CD14-positive monocyte (primary cell): ENCODE measurements at regions not wholly inside any gene's neighbourhood (a gene's known extent, or its start where the extent isn't known, plus 50 kb on each side); places are given as distances from the start of the nearest gene placed in this dataset.

Experiments used
- DNase-seq, 3 donors: peaks; one replicate each; pipeline ENCODE4 v3.0.0-alpha.2; 2011 to 2022
- H2AFZ ChIP-seq: 2 replicates; pipeline ENCODE4 v1.6.0; 2012; ENCODE audit warnings: mild to moderate bottlenecking, low read depth, low read length, inconsistent platforms; ENCODE audit not compliant: insufficient read depth, poor library complexity, severe bottlenecking
- H3K27ac ChIP-seq, 2 donors: 1 replicate in 1 of 2; 2 replicates in 1 of 2; pipeline ENCODE4 v1.5.1; 2012 to 2013; ENCODE audit warnings: low read length in 2 of 2, control low read depth in 1 of 2, inconsistent platforms in 1 of 2, low read depth in 1 of 2, mild to moderate bottlenecking in 1 of 2
- H3K27me3 ChIP-seq, 2 donors: one replicate each; pipeline versions ENCODE4 v1.6.0 to v1.6.1; 2011 to 2013; ENCODE audit warnings: low read length in 2 of 2; ENCODE audit not compliant: control insufficient read depth in 2 of 2, insufficient read depth in 2 of 2
- H3K36me3 ChIP-seq, 2 donors: replicated peaks in 1 of 2; 1 replicate in 1 of 2; 2 replicates in 1 of 2; pipeline versions ENCODE4 v1.5.1 to v1.6.1; 2012 to 2013; ENCODE audit warnings: low read length in 2 of 2, control low read depth in 1 of 2, inconsistent platforms in 1 of 2, mild to moderate bottlenecking in 1 of 2; ENCODE audit not compliant: insufficient read depth in 2 of 2, control insufficient read depth in 1 of 2
- H3K4me1 ChIP-seq, 2 donors: 1 replicate in 1 of 2; 2 replicates in 1 of 2; pipeline versions ENCODE4 v1.5.1 to v1.6.1; 2012 to 2013; ENCODE audit warnings: low read length in 2 of 2, control low read depth in 1 of 2, inconsistent platforms in 1 of 2, mild to moderate bottlenecking in 1 of 2, moderate library complexity in 1 of 2; ENCODE audit not compliant: insufficient read depth in 2 of 2, control insufficient read depth in 1 of 2
- H3K4me2 ChIP-seq: replicated peaks from 2 replicates; pipeline ENCODE3; 2012; ENCODE audit warnings: low read length, moderate library complexity, mild to moderate bottlenecking; ENCODE audit not compliant: poor library complexity, severe bottlenecking; ENCODE audit errors: extremely low read depth
- H3K4me3 ChIP-seq, 3 experiments: fragments of 200-600 bp in 1 of 3; sonication (generic) in 1 of 3; replicated peaks in 1 of 3; 1 replicate in 2 of 3; 2 replicates in 1 of 3; pipeline ENCODE4 v1.5.1; 2011 to 2013; ENCODE audit warnings: low read length in 3 of 3, mild to moderate bottlenecking in 3 of 3, control low read depth in 2 of 3, low read depth in 2 of 3, inconsistent platforms in 1 of 3, moderate library complexity in 1 of 3
- H3K79me2 ChIP-seq: 2 replicates; pipeline ENCODE4 v1.6.0; 2012; ENCODE audit warnings: mild to moderate bottlenecking, control low read depth, inconsistent platforms, low read length, moderate library complexity; ENCODE audit not compliant: insufficient read depth
- H3K9ac ChIP-seq: 2 replicates; pipeline ENCODE4 v1.6.0; 2017; ENCODE audit warnings: low read length, mild to moderate bottlenecking; ENCODE audit not compliant: insufficient read depth, poor library complexity, severe bottlenecking
- H3K9me3 ChIP-seq, 2 donors: replicated peaks in 1 of 2; 1 replicate in 1 of 2; 2 replicates in 1 of 2; pipeline versions ENCODE4 v1.5.1 to v1.6.1; 2012 to 2013; ENCODE audit warnings: low read length in 2 of 2, control low read depth in 1 of 2; ENCODE audit not compliant: control insufficient read depth in 1 of 2, insufficient read depth in 1 of 2
- H4K20me1 ChIP-seq: 2 replicates; pipeline ENCODE4 v1.6.0; 2012; ENCODE audit warnings: mild to moderate bottlenecking, low read length, control low read depth, moderate library complexity; ENCODE audit not compliant: insufficient read depth
- H3K27ac Mint-ChIP-seq, 7 donors: one replicate each; pipeline ENCODE4 v1.8.0; 2020; ENCODE audit warnings: mild to moderate bottlenecking in 7 of 7, mixed read lengths in 7 of 7, moderate library complexity in 6 of 7, inconsistent platforms in 2 of 7
- H3K27me3 Mint-ChIP-seq, 3 donors: one replicate each; pipeline ENCODE4 v1.8.0; 2021 to 2022; ENCODE audit warnings: low read depth in 3 of 3, mild to moderate bottlenecking in 3 of 3, mixed read lengths in 3 of 3, moderate library complexity in 3 of 3, inconsistent platforms in 1 of 3
- H3K36me3 Mint-ChIP-seq, 2 donors: one replicate each; pipeline ENCODE4 v1.8.0; 2020; ENCODE audit warnings: mixed read lengths in 2 of 2, inconsistent platforms in 1 of 2, mild to moderate bottlenecking in 1 of 2
- H3K4me1 Mint-ChIP-seq: one replicate; pipeline ENCODE4 v1.8.0; 2020; ENCODE audit warnings: mild to moderate bottlenecking, mixed read lengths
- H3K4me3 Mint-ChIP-seq, 2 donors: one replicate each; pipeline ENCODE4 v1.8.0; 2020; ENCODE audit warnings: mild to moderate bottlenecking in 2 of 2, mixed read lengths in 2 of 2, moderate library complexity in 1 of 2
- H3K9me3 Mint-ChIP-seq, 7 donors: one replicate each; pipeline ENCODE4 v1.8.0; 2020 to 2022; ENCODE audit warnings: mixed read lengths in 7 of 7, mild to moderate bottlenecking in 6 of 7, moderate library complexity in 6 of 7, inconsistent platforms in 2 of 7
- whole genome bisulfite sequencing: methylation state at CpG from one replicate; pipeline ENCODE4 v1.1.5; 2013; ENCODE audit warnings: missing lambda C conversion rate; ENCODE audit not compliant: insufficient coverage; 5-methylcytosine and 5-hydroxymethylcytosine counted together
- intact Hi-C, 2 donors: fragments of 100-400 bp; cut with micrococcal nuclease; formaldehyde crosslinking; loops; one replicate each; pipeline versions ENCODE4 v1.15.0 to v1.15.1; 2023
- TF ChIP-seq, protein P1 (sequence below): fragments of 200-600 bp; IDR thresholded peaks from one replicate; pipeline ENCODE4 v1.8.0; 2022; ENCODE audit warnings: antibody characterized with exemption, mild to moderate bottlenecking

DNA sequence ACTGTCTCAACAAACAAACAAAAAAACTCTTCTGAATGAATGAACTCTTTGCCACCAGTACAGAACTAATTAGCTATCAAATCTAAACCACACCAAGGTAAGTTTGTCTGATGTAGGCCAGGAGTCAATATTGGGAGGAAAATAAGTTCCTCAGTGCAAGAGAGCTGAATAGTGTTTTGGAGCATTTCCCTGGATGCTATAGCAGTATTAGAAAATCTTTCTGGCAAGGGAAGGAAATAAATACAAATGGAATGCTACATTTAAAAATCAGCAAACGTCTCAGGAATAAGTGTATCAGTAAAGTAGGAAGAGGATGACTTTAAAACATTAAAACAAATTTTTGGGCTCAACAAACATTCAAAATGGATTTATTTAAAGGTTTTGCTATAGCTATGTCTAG, 81.3 kb upstream of the TMTC4 start:
- DNase-seq: no peak
- H3K9me3 Mint-ChIP-seq: peaks cover 0 to 2% (median 0%) of the 10 kb centered on the region in 7 donors
- H3K27ac ChIP-seq: no peak overlapping the region
- H3K27ac Mint-ChIP-seq: no peak overlapping the region
- no peaks in the 10 kb centered on the region for H3K9me3 ChIP-seq
- no peaks in the 10 kb centered on the region for H3K79me2 ChIP-seq
- WGBS: no CpG with 5 or more reads among the region's 1 CpG
- TF ChIP-seq, protein P1, sequence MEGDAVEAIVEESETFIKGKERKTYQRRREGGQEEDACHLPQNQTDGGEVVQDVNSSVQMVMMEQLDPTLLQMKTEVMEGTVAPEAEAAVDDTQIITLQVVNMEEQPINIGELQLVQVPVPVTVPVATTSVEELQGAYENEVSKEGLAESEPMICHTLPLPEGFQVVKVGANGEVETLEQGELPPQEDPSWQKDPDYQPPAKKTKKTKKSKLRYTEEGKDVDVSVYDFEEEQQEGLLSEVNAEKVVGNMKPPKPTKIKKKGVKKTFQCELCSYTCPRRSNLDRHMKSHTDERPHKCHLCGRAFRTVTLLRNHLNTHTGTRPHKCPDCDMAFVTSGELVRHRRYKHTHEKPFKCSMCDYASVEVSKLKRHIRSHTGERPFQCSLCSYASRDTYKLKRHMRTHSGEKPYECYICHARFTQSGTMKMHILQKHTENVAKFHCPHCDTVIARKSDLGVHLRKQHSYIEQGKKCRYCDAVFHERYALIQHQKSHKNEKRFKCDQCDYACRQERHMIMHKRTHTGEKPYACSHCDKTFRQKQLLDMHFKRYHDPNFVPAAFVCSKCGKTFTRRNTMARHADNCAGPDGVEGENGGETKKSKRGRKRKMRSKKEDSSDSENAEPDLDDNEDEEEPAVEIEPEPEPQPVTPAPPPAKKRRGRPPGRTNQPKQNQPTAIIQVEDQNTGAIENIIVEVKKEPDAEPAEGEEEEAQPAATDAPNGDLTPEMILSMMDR: no peak
- peaks cover 0 to 2% (median 0%) of the 10 kb centered on the region in 3 donors for H3K27me3 Mint-ChIP-seq
- H3K4me3 Mint-ChIP-seq: no peak overlapping the region
- intact Hi-C loops: no loop called here
- no peak overlapping the region for H3K4me2 ChIP-seq
- H3K9ac ChIP-seq: no peak overlapping the region
- no peaks in the 10 kb centered on the region for H3K27me3 ChIP-seq
- H3K36me3 ChIP-seq: no peaks in the 10 kb centered on the region
- no peak overlapping the region for H2AFZ ChIP-seq
- no peaks in the 10 kb centered on the region for H3K4me1 Mint-ChIP-seq
- H4K20me1 ChIP-seq: no peaks in the 10 kb centered on the region
- no peak overlapping the region for H3K4me3 ChIP-seq
- H3K36me3 Mint-ChIP-seq: no peaks in the 10 kb centered on the region
- H3K4me1 ChIP-seq: no peaks in the 10 kb centered on the region

DNA sequence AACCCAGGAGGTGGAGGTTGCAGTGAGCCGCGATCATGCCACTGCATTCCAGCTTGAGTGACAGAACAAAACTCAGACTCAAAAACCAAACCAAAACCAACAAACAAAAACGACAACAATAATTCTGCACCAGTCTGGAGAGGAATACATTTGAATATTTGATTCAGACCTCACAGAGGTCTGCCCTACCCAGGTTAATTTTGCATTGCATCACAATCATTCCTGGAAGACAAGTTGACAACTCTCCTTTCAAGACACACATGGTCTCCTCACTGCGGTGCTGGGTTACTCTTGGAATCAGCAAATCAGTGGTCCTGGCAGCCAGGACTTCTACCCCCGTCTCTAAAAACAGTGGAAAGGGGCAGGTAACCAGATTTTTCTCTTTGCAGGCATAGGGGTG, 79.9 kb upstream of the TMTC4 start:
- Mint-ChIP-seq H3K9me3 (peaks cover 0 to 2% (median 0%) of the 10 kb centered on the region in 7 donors), H3K27ac (no peak overlapping the region), H3K4me3 (no peak overlapping the region), H3K4me1 (no peaks in the 10 kb centered on the region), H3K36me3 (no peaks in the 10 kb centered on the region), H3K27me3 (peaks cover 0 to 2% (median 0%) of the 10 kb centered on the region in 3 donors)
- no peak overlapping the region for H3K4me3 ChIP-seq
- no peaks in the 10 kb centered on the region for H3K9me3 ChIP-seq
- no peak for DNase-seq
- H3K79me2 ChIP-seq: no peaks in the 10 kb centered on the region
- H4K20me1 ChIP-seq: no peaks in the 10 kb centered on the region
- H3K9ac ChIP-seq: no peak overlapping the region
- H2AFZ ChIP-seq: no peak overlapping the region
- no peak overlapping the region for H3K27ac ChIP-seq
- no peaks in the 10 kb centered on the region for H3K4me1 ChIP-seq
- intact Hi-C loops: no loop called here
- TF ChIP-seq, protein P1: no peak
- no peaks in the 10 kb centered on the region for H3K27me3 ChIP-seq
- 83% methylated on average over 2 of the region's 5 CpGs for WGBS
- no peaks in the 10 kb centered on the region for H3K36me3 ChIP-seq
- H3K4me2 ChIP-seq: no peak overlapping the region
